ENCODE measurements at regions not wholly inside any gene's neighbourhood (a gene's known extent, or its start where the extent isn't known, plus 50 kb on each side); places are given as distances from the start of the nearest gene placed in this dataset.

DNA sequence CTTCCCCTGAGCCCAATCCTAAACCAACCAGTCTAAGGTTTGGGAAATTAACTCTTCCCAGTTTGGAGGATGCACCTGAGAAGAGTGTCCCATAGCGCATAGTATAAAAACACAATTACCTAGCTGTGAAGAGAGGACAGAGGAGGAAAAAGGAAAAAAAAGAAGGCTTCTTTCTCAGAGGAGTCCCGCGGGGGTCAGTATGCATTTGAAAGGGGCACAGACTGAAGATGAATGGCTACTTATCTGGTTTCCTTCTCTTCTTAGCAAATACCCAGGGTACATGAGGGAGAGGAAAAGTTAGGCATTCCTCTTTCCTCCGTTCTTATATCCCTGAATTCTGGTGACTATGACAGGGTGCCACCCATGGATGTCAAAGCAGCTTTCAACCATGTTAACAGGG lies 96.9 kb downstream of the TMEM47 start:
- POLR2A ChIA-PET = no interaction called here
- no peak overlapping the region for H3K9ac ChIP-seq (ENCODE audit: insufficient read depth in 1 of 2, low read depth in 2 of 2, low read length in 2 of 2)
- ATAC-seq (no peak), DNase-seq (ENCODE audit: extremely low read depth in 1 of 4, low spot score in 3 of 4) (no peak), FAIRE-seq (no peak)
- H2AFZ ChIP-seq (ENCODE audit: low read depth, low read length) = no peak overlapping the region
- in situ Hi-C loops (cut with MboI) (no loop called here), intact Hi-C loops (cut with micrococcal nuclease) (no loop called here)
- H3K27me3 ChIP-seq (ENCODE audit: control insufficient read depth in 2 of 2, insufficient read depth in 2 of 2, low read length in 2 of 2) = no peaks in the 10 kb centered on the region
- H3K4me1 ChIP-seq (replicated peaks in 1 of 2; ENCODE audit: control insufficient read depth in 2 of 2, insufficient read depth in 2 of 2, low read length in 2 of 2) = no peaks in the 10 kb centered on the region
- H3K4me3 ChIP-seq = no peak overlapping the region
- no TSS peak for BruUV-seq (replicated peaks)
- no peak overlapping the region for H3K27ac ChIP-seq (ENCODE audit: extremely low read depth, low read depth, low read length)
- no peaks in the 10 kb centered on the region for H4K20me1 ChIP-seq (replicated peaks; ENCODE audit: control insufficient read depth, insufficient read depth, low read length)
- H3K79me2 ChIP-seq (ENCODE audit: control insufficient read depth, insufficient read depth, low read length) = no peaks in the 10 kb centered on the region
- CTCF ChIA-PET (ENCODE audit: low intra/inter-chr PET ratio) = no interaction called here
- H3K9me1 ChIP-seq (ENCODE audit: control insufficient read depth, insufficient read depth, low read length) = no peaks in the 10 kb centered on the region
- WGBS (ENCODE audit: insufficient coverage, low coverage, missing lambda C conversion rate) = 0% methylated on average over 4 of the region's 4 CpGs
- H3K36me3 ChIP-seq (ENCODE audit: control insufficient read depth, insufficient read depth, low read length) = no peaks in the 10 kb centered on the region
- no peak overlapping the region for H3K4me2 ChIP-seq (ENCODE audit: insufficient read depth, low read length)
- H3K9me3 ChIP-seq (replicated peaks; ENCODE audit: control insufficient read depth, insufficient read depth, low read depth, low read length) = no peaks in the 10 kb centered on the region
- no peak for TF ChIP-seq ZNF134 (CRISPR knock-in tag; conservative IDR thresholded peaks at IDR 0.05)
- TF ChIP-seq ZC3H8 (IDR thresholded peaks at IDR 0.05) = no peak
- TF ChIP-seq, protein P1, sequence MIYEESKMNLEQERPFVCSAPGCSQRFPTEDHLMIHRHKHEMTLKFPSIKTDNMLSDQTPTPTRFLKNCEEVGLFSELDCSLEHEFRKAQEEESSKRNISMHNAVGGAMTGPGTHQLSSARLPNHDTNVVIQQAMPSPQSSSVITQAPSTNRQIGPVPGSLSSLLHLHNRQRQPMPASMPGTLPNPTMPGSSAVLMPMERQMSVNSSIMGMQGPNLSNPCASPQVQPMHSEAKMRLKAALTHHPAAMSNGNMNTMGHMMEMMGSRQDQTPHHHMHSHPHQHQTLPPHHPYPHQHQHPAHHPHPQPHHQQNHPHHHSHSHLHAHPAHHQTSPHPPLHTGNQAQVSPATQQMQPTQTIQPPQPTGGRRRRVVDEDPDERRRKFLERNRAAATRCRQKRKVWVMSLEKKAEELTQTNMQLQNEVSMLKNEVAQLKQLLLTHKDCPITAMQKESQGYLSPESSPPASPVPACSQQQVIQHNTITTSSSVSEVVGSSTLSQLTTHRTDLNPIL (CRISPR knock-in tag; IDR thresholded peaks at IDR 0.05) = no peak
- TF ChIP-seq HNRNPL (IDR thresholded peaks at IDR 0.05; ENCODE audit: low read depth, low read length) = no peak
- TF ChIP-seq, protein P2, sequence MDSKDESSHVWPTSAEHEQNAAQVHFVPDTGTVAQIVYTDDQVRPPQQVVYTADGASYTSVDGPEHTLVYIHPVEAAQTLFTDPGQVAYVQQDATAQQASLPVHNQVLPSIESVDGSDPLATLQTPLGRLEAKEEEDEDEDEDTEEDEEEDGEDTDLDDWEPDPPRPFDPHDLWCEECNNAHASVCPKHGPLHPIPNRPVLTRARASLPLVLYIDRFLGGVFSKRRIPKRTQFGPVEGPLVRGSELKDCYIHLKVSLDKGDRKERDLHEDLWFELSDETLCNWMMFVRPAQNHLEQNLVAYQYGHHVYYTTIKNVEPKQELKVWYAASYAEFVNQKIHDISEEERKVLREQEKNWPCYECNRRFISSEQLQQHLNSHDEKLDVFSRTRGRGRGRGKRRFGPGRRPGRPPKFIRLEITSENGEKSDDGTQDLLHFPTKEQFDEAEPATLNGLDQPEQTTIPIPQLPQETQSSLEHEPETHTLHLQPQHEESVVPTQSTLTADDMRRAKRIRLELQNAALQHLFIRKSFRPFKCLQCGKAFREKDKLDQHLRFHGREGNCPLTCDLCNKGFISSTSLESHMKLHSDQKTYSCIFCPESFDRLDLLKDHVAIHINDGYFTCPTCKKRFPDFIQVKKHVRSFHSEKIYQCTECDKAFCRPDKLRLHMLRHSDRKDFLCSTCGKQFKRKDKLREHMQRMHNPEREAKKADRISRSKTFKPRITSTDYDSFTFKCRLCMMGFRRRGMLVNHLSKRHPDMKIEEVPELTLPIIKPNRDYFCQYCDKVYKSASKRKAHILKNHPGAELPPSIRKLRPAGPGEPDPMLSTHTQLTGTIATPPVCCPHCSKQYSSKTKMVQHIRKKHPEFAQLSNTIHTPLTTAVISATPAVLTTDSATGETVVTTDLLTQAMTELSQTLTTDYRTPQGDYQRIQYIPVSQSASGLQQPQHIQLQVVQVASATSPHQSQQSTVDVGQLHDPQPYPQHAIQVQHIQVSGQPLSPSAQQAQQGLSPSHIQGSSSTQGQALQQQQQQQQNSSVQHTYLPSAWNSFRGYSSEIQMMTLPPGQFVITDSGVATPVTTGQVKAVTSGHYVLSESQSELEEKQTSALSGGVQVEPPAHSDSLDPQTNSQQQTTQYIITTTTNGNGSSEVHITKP (IDR thresholded peaks at IDR 0.05; ENCODE audit: partially characterized antibody) = no peak
- TF ChIP-seq, protein P3, sequence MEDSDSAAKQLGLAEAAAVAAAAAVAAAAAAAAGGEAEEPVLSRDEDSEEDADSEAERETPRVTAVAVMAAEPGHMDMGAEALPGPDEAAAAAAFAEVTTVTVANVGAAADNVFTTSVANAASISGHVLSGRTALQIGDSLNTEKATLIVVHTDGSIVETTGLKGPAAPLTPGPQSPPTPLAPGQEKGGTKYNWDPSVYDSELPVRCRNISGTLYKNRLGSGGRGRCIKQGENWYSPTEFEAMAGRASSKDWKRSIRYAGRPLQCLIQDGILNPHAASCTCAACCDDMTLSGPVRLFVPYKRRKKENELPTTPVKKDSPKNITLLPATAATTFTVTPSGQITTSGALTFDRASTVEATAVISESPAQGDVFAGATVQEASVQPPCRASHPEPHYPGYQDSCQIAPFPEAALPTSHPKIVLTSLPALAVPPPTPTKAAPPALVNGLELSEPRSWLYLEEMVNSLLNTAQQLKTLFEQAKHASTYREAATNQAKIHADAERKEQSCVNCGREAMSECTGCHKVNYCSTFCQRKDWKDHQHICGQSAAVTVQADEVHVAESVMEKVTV (CRISPR knock-in tag; IDR thresholded peaks at IDR 0.05) = no peak
- TF ChIP-seq, protein P4, sequence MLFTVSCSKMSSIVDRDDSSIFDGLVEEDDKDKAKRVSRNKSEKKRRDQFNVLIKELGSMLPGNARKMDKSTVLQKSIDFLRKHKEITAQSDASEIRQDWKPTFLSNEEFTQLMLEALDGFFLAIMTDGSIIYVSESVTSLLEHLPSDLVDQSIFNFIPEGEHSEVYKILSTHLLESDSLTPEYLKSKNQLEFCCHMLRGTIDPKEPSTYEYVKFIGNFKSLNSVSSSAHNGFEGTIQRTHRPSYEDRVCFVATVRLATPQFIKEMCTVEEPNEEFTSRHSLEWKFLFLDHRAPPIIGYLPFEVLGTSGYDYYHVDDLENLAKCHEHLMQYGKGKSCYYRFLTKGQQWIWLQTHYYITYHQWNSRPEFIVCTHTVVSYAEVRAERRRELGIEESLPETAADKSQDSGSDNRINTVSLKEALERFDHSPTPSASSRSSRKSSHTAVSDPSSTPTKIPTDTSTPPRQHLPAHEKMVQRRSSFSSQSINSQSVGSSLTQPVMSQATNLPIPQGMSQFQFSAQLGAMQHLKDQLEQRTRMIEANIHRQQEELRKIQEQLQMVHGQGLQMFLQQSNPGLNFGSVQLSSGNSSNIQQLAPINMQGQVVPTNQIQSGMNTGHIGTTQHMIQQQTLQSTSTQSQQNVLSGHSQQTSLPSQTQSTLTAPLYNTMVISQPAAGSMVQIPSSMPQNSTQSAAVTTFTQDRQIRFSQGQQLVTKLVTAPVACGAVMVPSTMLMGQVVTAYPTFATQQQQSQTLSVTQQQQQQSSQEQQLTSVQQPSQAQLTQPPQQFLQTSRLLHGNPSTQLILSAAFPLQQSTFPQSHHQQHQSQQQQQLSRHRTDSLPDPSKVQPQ (CRISPR knock-in tag; IDR thresholded peaks at IDR 0.05; ENCODE audit: borderline replicate concordance) = no peak
- no peak for TF ChIP-seq SMARCC2 (IDR thresholded peaks at IDR 0.05; ENCODE audit: low read depth)
- TF ChIP-seq PTBP1 (IDR thresholded peaks at IDR 0.05; ENCODE audit: low read depth, low read length) = no peak
- TF ChIP-seq, protein P5, sequence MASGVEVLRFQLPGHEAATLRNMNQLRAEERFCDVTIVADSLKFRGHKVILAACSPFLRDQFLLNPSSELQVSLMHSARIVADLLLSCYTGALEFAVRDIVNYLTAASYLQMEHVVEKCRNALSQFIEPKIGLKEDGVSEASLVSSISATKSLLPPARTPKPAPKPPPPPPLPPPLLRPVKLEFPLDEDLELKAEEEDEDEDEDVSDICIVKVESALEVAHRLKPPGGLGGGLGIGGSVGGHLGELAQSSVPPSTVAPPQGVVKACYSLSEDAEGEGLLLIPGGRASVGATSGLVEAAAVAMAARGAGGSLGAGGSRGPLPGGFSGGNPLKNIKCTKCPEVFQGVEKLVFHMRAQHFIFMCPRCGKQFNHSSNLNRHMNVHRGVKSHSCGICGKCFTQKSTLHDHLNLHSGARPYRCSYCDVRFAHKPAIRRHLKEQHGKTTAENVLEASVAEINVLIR (CRISPR knock-in tag; IDR thresholded peaks at IDR 0.05) = no peak
- TF ChIP-seq SRSF3 (IDR thresholded peaks at IDR 0.05; ENCODE audit: insufficient read depth, low read length) = no peak
- no peak for TF ChIP-seq ZNF217 (CRISPR knock-in tag; IDR thresholded peaks at IDR 0.05)
- no peak for TF ChIP-seq POLR3G (IDR thresholded peaks at IDR 0.05; ENCODE audit: extremely low read depth, insufficient read length, insufficient replicate concordance)
- TF ChIP-seq RUNX1 (IDR thresholded peaks at IDR 0.05; ENCODE audit: low read depth) = no peak

Measured in K562 (cell line).